ENCODE measurements at regions not wholly inside any gene's neighbourhood (a gene's known extent, or its start where the extent isn't known, plus 50 kb on each side); places are given as distances from the start of the nearest gene placed in this dataset.

DNA sequence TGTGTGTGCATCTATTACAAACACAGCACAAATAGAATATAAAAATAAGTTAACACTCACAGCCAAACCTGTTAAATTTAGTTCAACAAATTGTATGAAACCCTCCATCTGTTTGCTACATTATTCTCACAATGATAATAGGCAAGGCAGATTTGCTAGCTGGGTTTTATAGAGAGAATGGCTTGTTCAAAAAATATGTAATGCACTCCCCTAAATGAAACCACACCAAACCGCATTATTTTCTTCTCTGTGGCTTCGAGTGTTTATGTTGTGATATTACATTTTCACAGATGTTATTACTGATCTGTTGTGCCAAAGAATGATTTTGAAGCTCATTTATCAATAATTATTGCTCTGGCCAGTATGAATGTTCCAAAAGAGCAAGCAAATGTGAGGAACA is 92.9 kb downstream of the SPATA31D1 start:
- Mint-ChIP-seq H3K27ac (no peak overlapping the region), H3K4me3 (no peak overlapping the region), H3K36me3 (no peaks in the 10 kb centered on the region), H3K9me3 (peaks cover 0 to 12% (median 5%) of the 10 kb centered on the region in 8 donors), H3K4me1 (no peaks in the 10 kb centered on the region), H3K27me3 (no peaks in the 10 kb centered on the region)
- intact Hi-C loops (cut with micrococcal nuclease): no loop called here
- Histone ChIP-seq H3K4me3 (ENCODE audit: low read length in 2 of 2) (no peak overlapping the region), H3K9me3 (ENCODE audit: control insufficient read depth in 1 of 2, low read length in 2 of 2) (no peaks in the 10 kb centered on the region), H3K4me1 (ENCODE audit: insufficient read depth, low read length) (no peaks in the 10 kb centered on the region), H3K27ac (ENCODE audit: low read depth, low read length) (no peak overlapping the region), H3K36me3 (ENCODE audit: insufficient read depth, low read length) (no peaks in the 10 kb centered on the region), H3K27me3 (ENCODE audit: insufficient read depth, low read length) (no peaks in the 10 kb centered on the region)
- DNase-seq: no peak
- POLR2A ChIA-PET (ENCODE audit: partially characterized antibody): no interaction called here
- CTCF ChIA-PET (ENCODE audit: partially characterized antibody): no interaction called here

- Histone ChIP-seq H3K9me3 (ENCODE audit: control insufficient read depth in 1 of 2, low read length in 2 of 2) (no peaks in the 10 kb centered on the region), H3K27ac (ENCODE audit: low read depth, low read length) (no peak overlapping the region), H3K4me3 (ENCODE audit: low read length in 2 of 2) (no peak overlapping the region), H3K36me3 (ENCODE audit: insufficient read depth, low read length) (no peaks in the 10 kb centered on the region), H3K4me1 (ENCODE audit: insufficient read depth, low read length) (no peaks in the 10 kb centered on the region), H3K27me3 (ENCODE audit: insufficient read depth, low read length) (no peaks in the 10 kb centered on the region)
- H3K9me3 Mint-ChIP-seq: peaks cover 0 to 13% (median 2%) of the 10 kb centered on the region in 8 donors
- ChIA-PET CTCF (ENCODE audit: partially characterized antibody) (no interaction called here), POLR2A (ENCODE audit: partially characterized antibody) (interaction anchor here (0.6 kb wide), 1 partner anchor 785 kb away, joined by 3 read pairs; no protein-coding TSS in a partner anchor)
- H3K4me3 Mint-ChIP-seq: no peak overlapping the region
- no peaks in the 10 kb centered on the region for H3K27me3 Mint-ChIP-seq
- DNase-seq: no peak
- no peak overlapping the region for H3K27ac Mint-ChIP-seq
- H3K4me1 Mint-ChIP-seq: no peaks in the 10 kb centered on the region
- no peaks in the 10 kb centered on the region for H3K36me3 Mint-ChIP-seq
- intact Hi-C loops (cut with micrococcal nuclease): no loop called here
Measured at GRCh38 chr9:82082563-82082962, 94.0 kb downstream of the SPATA31D1 start.

DNA sequence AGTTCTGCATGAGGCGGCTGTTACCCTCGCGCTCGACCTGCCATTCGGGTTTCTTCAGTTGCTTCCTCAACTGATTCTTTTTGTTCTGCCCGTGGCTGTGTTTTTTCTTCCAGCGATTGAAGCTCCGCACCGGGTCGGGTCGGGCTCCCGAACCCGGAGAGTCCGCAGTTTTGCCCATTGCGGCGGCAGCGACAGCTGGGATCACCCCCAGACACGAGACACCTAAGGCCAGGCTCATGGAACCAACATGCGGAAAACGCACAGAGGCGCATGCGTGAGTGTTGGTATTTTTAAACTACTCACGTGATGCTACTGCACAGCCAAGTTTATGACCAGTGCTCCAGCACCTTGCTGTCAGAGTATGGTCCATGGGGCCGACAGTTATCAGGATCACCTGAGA is 100.0 kb downstream of the SPATA31D1 start:
- DNase-seq: no peak
- Mint-ChIP-seq H3K27me3 (no peaks in the 10 kb centered on the region), H3K4me1 (no peaks in the 10 kb centered on the region), H3K9me3 (peaks cover 0 to 14% (median 6%) of the 10 kb centered on the region in 8 donors), H3K27ac (no peak overlapping the region), H3K36me3 (no peaks in the 10 kb centered on the region), H3K4me3 (no peak overlapping the region)
- ChIA-PET POLR2A (ENCODE audit: partially characterized antibody) (no interaction called here), CTCF (ENCODE audit: partially characterized antibody) (no interaction called here)
- H3K27me3 ChIP-seq (ENCODE audit: insufficient read depth, low read length): no peaks in the 10 kb centered on the region
- no peak overlapping the region for H3K27ac ChIP-seq (ENCODE audit: low read depth, low read length)
- H3K36me3 ChIP-seq (ENCODE audit: insufficient read depth, low read length): no peaks in the 10 kb centered on the region
- intact Hi-C loops (cut with micrococcal nuclease): no loop called here
- no peaks in the 10 kb centered on the region for H3K4me1 ChIP-seq (ENCODE audit: insufficient read depth, low read length)
- H3K9me3 ChIP-seq (ENCODE audit: control insufficient read depth in 1 of 2, low read length in 2 of 2): no peaks in the 10 kb centered on the region
- H3K4me3 ChIP-seq (ENCODE audit: low read length in 2 of 2): no peak overlapping the region

GRCh38 chr9:82090046-82090445 is 101.5 kb downstream of the SPATA31D1 start:
- Mint-ChIP-seq H3K4me1 (no peaks in the 10 kb centered on the region), H3K27ac (no peak overlapping the region), H3K27me3 (no peaks in the 10 kb centered on the region), H3K36me3 (no peaks in the 10 kb centered on the region), H3K4me3 (no peak overlapping the region), H3K9me3 (peaks cover 0 to 14% (median 6%) of the 10 kb centered on the region in 8 donors)
- ChIA-PET POLR2A (ENCODE audit: partially characterized antibody) (no interaction called here), CTCF (ENCODE audit: partially characterized antibody) (interaction anchor here (1.0 kb wide), 1 partner anchor 19 kb away, joined by 3 read pairs; no protein-coding TSS in a partner anchor)
- intact Hi-C loops (cut with micrococcal nuclease): no loop called here
- Histone ChIP-seq H3K4me3 (ENCODE audit: low read length in 2 of 2) (no peak overlapping the region), H3K27ac (ENCODE audit: low read depth, low read length) (no peak overlapping the region), H3K27me3 (ENCODE audit: insufficient read depth, low read length) (no peaks in the 10 kb centered on the region), H3K4me1 (ENCODE audit: insufficient read depth, low read length) (no peaks in the 10 kb centered on the region), H3K9me3 (ENCODE audit: control insufficient read depth in 1 of 2, low read length in 2 of 2) (no peaks in the 10 kb centered on the region), H3K36me3 (ENCODE audit: insufficient read depth, low read length) (no peaks in the 10 kb centered on the region)
- no peak for DNase-seq

- Histone ChIP-seq H3K36me3 (ENCODE audit: insufficient read depth, low read length) (no peaks in the 10 kb centered on the region), H3K4me1 (ENCODE audit: insufficient read depth, low read length) (no peaks in the 10 kb centered on the region), H3K4me3 (ENCODE audit: low read length in 2 of 2) (no peak overlapping the region), H3K27ac (ENCODE audit: low read depth, low read length) (no peak overlapping the region), H3K27me3 (ENCODE audit: insufficient read depth, low read length) (no peaks in the 10 kb centered on the region), H3K9me3 (ENCODE audit: control insufficient read depth in 1 of 2, low read length in 2 of 2) (no peaks in the 10 kb centered on the region)
- H3K9me3 Mint-ChIP-seq: peaks cover 0 to 14% (median 6%) of the 10 kb centered on the region in 8 donors
- intact Hi-C loops (cut with micrococcal nuclease): no loop called here
- no peak overlapping the region for H3K27ac Mint-ChIP-seq
- no peaks in the 10 kb centered on the region for H3K27me3 Mint-ChIP-seq
- ChIA-PET CTCF (ENCODE audit: partially characterized antibody) (no interaction called here), POLR2A (ENCODE audit: partially characterized antibody) (no interaction called here)
- no peak overlapping the region for H3K4me3 Mint-ChIP-seq
- no peaks in the 10 kb centered on the region for H3K36me3 Mint-ChIP-seq
- no peak for DNase-seq
- no peaks in the 10 kb centered on the region for H3K4me1 Mint-ChIP-seq
Measured at GRCh38 chr9:82091100-82091499, 102.5 kb downstream of the SPATA31D1 start.

GRCh38 chr9:82091610-82092009 is 103.0 kb downstream of the SPATA31D1 start:
- Histone ChIP-seq H3K27me3 (ENCODE audit: insufficient read depth, low read length) (no peaks in the 10 kb centered on the region), H3K9me3 (ENCODE audit: control insufficient read depth in 1 of 2, low read length in 2 of 2) (no peaks in the 10 kb centered on the region), H3K4me3 (ENCODE audit: low read length in 2 of 2) (no peak overlapping the region), H3K36me3 (ENCODE audit: insufficient read depth, low read length) (no peaks in the 10 kb centered on the region), H3K27ac (ENCODE audit: low read depth, low read length) (no peak overlapping the region), H3K4me1 (ENCODE audit: insufficient read depth, low read length) (no peaks in the 10 kb centered on the region)
- CTCF ChIA-PET (ENCODE audit: partially characterized antibody): no interaction called here
- POLR2A ChIA-PET (ENCODE audit: partially characterized antibody): no interaction called here
- no peak overlapping the region for H3K27ac Mint-ChIP-seq
- no peaks in the 10 kb centered on the region for H3K4me1 Mint-ChIP-seq
- peaks cover 0 to 11% (median 4%) of the 10 kb centered on the region in 8 donors for H3K9me3 Mint-ChIP-seq
- no peak overlapping the region for H3K4me3 Mint-ChIP-seq
- no peak for DNase-seq
- H3K27me3 Mint-ChIP-seq: no peaks in the 10 kb centered on the region
- H3K36me3 Mint-ChIP-seq: no peaks in the 10 kb centered on the region
- intact Hi-C loops (cut with micrococcal nuclease): no loop called here

GRCh38 chr9:82101475-82101874 is 112.9 kb downstream of the SPATA31D1 start:
- ChIA-PET POLR2A (ENCODE audit: partially characterized antibody) (no interaction called here), CTCF (ENCODE audit: partially characterized antibody) (no interaction called here)
- DNase-seq: no peak
- H3K9me3 Mint-ChIP-seq: peaks cover 0 to 23% (median 13%) of the 10 kb centered on the region in 8 donors
- Histone ChIP-seq H3K36me3 (ENCODE audit: insufficient read depth, low read length) (no peaks in the 10 kb centered on the region), H3K4me1 (ENCODE audit: insufficient read depth, low read length) (no peaks in the 10 kb centered on the region), H3K27me3 (ENCODE audit: insufficient read depth, low read length) (no peaks in the 10 kb centered on the region), H3K4me3 (ENCODE audit: low read length in 2 of 2) (no peak overlapping the region), H3K27ac (ENCODE audit: low read depth, low read length) (no peak overlapping the region), H3K9me3 (ENCODE audit: control insufficient read depth in 1 of 2, low read length in 2 of 2) (no peaks in the 10 kb centered on the region)
- no peaks in the 10 kb centered on the region for H3K4me1 Mint-ChIP-seq
- no peak overlapping the region for H3K4me3 Mint-ChIP-seq
- H3K36me3 Mint-ChIP-seq: no peaks in the 10 kb centered on the region
- no peak overlapping the region for H3K27ac Mint-ChIP-seq
- H3K27me3 Mint-ChIP-seq: no peaks in the 10 kb centered on the region
- intact Hi-C loops (cut with micrococcal nuclease): no loop called here

GRCh38 chr9:82104252-82104651 is 115.7 kb downstream of the SPATA31D1 start:
- intact Hi-C loops (cut with micrococcal nuclease): no loop called here
- Histone ChIP-seq H3K27me3 (ENCODE audit: insufficient read depth, low read length) (no peaks in the 10 kb centered on the region), H3K4me1 (ENCODE audit: insufficient read depth, low read length) (no peaks in the 10 kb centered on the region), H3K36me3 (ENCODE audit: insufficient read depth, low read length) (no peaks in the 10 kb centered on the region), H3K27ac (ENCODE audit: low read depth, low read length) (no peak overlapping the region), H3K4me3 (ENCODE audit: low read length in 2 of 2) (no peak overlapping the region), H3K9me3 (ENCODE audit: control insufficient read depth in 1 of 2, low read length in 2 of 2) (no peaks in the 10 kb centered on the region)
- H3K4me3 Mint-ChIP-seq: no peak overlapping the region
- ChIA-PET CTCF (ENCODE audit: partially characterized antibody) (no interaction called here), POLR2A (ENCODE audit: partially characterized antibody) (no interaction called here)
- no peak overlapping the region for H3K27ac Mint-ChIP-seq
- H3K36me3 Mint-ChIP-seq: no peaks in the 10 kb centered on the region
- no peak for DNase-seq
- H3K27me3 Mint-ChIP-seq: no peaks in the 10 kb centered on the region
- peaks cover 0 to 17% (median 8%) of the 10 kb centered on the region in 8 donors for H3K9me3 Mint-ChIP-seq
- no peaks in the 10 kb centered on the region for H3K4me1 Mint-ChIP-seq
